GM12874 (cell line): ENCODE measurements at regions not wholly inside any gene's neighbourhood (a gene's known extent, or its start where the extent isn't known, plus 50 kb on each side); places are given as distances from the start of the nearest gene placed in this dataset.

Experiments used
- TF ChIP-seq, protein P1 (sequence below): IDR thresholded peaks from 2 replicates; pipeline ENCODE4 v1.5.1; 2011; ENCODE audit warnings: low read depth, mild to moderate bottlenecking, control low read depth, low read length, moderate library complexity; ENCODE audit not compliant: insufficient read depth

DNA sequence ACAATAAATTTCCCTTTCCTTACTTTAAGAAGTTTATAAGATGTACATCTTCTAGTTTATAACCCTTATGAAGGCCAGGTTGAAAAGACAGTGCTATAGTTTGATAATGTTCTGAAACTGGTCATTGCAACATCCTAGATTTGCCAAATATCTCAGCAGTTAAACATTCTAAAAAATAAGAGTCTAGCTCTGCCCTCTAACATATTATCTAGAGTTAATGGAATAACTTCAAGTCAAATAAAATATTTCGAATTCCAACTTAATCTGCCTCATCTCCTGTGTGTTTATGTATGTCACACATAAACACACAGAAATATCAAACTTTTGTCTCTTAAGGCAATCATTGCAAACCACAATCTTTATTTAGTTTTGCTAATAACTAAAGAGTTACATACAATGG is 796.6 kb downstream of the TLE1 start:
- TF ChIP-seq, protein P1, sequence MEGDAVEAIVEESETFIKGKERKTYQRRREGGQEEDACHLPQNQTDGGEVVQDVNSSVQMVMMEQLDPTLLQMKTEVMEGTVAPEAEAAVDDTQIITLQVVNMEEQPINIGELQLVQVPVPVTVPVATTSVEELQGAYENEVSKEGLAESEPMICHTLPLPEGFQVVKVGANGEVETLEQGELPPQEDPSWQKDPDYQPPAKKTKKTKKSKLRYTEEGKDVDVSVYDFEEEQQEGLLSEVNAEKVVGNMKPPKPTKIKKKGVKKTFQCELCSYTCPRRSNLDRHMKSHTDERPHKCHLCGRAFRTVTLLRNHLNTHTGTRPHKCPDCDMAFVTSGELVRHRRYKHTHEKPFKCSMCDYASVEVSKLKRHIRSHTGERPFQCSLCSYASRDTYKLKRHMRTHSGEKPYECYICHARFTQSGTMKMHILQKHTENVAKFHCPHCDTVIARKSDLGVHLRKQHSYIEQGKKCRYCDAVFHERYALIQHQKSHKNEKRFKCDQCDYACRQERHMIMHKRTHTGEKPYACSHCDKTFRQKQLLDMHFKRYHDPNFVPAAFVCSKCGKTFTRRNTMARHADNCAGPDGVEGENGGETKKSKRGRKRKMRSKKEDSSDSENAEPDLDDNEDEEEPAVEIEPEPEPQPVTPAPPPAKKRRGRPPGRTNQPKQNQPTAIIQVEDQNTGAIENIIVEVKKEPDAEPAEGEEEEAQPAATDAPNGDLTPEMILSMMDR, result no peak

DNA sequence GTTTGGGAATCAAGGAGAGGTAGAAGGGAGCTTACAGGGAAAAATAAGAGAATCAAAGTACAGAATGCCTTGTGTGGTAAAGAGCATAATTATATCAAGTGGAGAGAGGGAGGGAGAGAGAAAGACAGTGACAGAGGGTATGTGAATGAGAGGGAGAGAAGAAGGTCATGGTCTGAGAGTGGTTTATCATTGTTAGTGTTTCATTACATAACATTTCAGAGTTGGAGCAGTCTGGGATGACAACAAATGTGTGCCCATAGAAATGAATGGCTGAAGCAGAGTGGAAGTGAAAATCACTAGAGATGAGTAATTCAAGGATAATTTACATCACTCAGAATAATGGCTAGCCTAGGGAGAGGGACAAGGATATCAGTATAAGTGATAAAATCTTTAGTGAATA is 799.2 kb downstream of the TLE1 start:
- TF ChIP-seq, protein P1, result no peak

- TF ChIP-seq, protein P1, result no peak
Measured at GRCh38 chr9:80885894-80886293, 803.5 kb downstream of the TLE1 start.

GRCh38 chr9:80883826-80884579 is 805.3 kb downstream of the TLE1 start:
- TF ChIP-seq, protein P1, result no peak

GRCh38 chr9:80883426-80883825 is 805.9 kb downstream of the TLE1 start:
- TF ChIP-seq, protein P1, result no peak

DNA sequence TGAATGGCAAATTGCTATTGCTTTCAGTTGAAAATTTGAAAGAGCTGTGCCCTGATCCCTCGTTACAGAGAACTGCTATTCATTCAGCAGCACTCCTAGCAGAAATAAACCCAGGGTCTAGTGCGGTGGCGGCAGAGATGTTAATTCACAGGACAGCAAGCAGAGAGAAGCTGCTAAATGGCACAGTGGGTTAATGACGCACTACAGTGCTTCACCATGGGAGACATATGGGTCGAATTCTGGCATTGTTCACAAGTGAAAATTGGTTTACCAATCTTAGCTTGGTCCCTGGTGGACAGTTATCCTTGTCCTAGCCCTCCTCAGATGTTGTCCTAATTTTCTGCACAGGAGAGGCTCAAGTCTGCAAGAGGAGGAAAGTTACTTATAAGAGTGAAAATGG is 807.4 kb downstream of the TLE1 start:
- TF ChIP-seq, protein P1, result no peak

DNA sequence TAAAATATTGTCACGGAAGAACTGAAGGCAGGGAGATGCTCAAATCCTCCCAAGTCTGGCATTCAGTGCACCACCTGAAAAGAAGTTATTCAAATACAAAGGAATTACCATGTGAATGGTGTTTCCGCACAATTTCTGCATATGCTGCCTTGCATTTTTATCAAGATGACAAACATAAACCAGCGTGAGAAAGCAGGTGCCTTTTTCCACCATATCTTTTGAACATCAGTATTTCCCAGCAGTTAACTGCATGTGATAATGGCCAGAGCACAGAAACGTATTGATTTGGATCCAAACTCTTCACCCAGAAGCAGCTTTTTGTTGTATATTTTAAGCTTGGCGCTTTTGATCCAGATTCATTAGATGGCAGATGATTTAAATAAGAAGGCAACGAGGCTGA is 808.0 kb downstream of the TLE1 start:
- TF ChIP-seq, protein P1, result no peak
